ENCODE measurements at regions not wholly inside any gene's neighbourhood (a gene's known extent, or its start where the extent isn't known, plus 50 kb on each side); places are given as distances from the start of the nearest gene placed in this dataset.

DNA sequence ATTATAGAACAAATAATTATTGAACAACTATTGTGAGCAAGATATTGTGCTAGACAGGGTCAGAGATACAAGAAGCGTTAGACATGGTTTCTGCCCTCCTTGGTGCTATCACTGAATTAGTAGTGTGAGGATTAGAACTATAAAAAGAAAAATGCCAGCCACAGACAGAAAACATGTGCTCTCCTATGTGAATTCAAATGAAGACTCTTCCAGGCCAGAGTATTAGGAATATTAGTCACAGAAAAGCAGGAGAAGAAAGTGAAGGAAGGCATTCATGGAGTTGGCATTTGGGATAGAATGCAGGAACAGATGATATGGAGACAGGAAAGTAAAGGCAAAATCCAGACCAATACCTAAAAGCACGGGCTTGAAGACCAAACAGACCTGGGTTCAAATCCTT, 179.6 kb upstream of the TENM3 start:
- H3K4me3 Mint-ChIP-seq = no peak overlapping the region
- no peaks in the 10 kb centered on the region for H3K4me1 Mint-ChIP-seq
- DNase-seq (no peak), ATAC-seq (ENCODE audit: low read depth in 2 of 2) (no peak)
- Histone ChIP-seq H3K4me1 (ENCODE audit: control insufficient read depth, insufficient read depth, low read length, poor library complexity, severe bottlenecking) (no peaks in the 10 kb centered on the region), H3K27me3 (ENCODE audit: control insufficient read depth, insufficient read depth, low read length) (no peaks in the 10 kb centered on the region), H3K27ac (ENCODE audit: insufficient read depth, low read length, poor library complexity, severe bottlenecking) (no peak overlapping the region), H3K9me3 (ENCODE audit: control insufficient read depth in 2 of 2, low read length in 2 of 2) (peaks cover 0 to 1% of the 10 kb centered on the region in 2 experiments), H3K36me3 (ENCODE audit: control insufficient read depth, insufficient read depth, low read length) (no peaks in the 10 kb centered on the region), H3K4me3 (ENCODE audit: low read depth, low read length) (no peak overlapping the region)
- peaks cover 0 to 11% (median 3%) of the 10 kb centered on the region in 7 donors for H3K9me3 Mint-ChIP-seq
- H3K27ac Mint-ChIP-seq = no peak overlapping the region
- no peaks in the 10 kb centered on the region for H3K27me3 Mint-ChIP-seq
- H3K36me3 Mint-ChIP-seq = no peaks in the 10 kb centered on the region

DNA sequence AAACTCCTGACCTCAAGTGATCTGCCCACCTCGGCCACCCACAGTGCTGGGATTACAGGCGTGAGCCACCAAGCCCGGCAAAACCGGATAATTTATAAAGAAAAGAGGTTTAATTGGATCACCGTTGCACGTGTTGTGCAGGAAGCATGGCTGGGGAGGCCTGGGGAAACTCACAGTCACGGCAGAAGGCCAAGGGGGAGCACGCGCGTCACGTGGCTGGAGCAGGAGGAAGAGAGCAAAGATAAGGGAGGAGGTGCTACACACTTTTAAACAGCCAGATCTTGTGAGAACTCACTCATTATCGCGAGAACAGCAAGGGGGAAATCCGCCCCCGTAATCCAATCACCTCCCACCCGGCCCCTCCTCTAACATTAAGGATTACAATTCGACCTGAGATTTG, 177.9 kb upstream of the TENM3 start:
- Histone ChIP-seq H3K27ac (ENCODE audit: insufficient read depth, low read length, poor library complexity, severe bottlenecking) (no peak overlapping the region), H3K36me3 (ENCODE audit: control insufficient read depth, insufficient read depth, low read length) (no peaks in the 10 kb centered on the region), H3K27me3 (ENCODE audit: control insufficient read depth, insufficient read depth, low read length) (no peaks in the 10 kb centered on the region), H3K4me3 (ENCODE audit: low read depth, low read length) (no peak overlapping the region), H3K4me1 (ENCODE audit: control insufficient read depth, insufficient read depth, low read length, poor library complexity, severe bottlenecking) (no peaks in the 10 kb centered on the region), H3K9me3 (ENCODE audit: control insufficient read depth in 2 of 2, low read length in 2 of 2) (peaks cover 0 to 1% of the 10 kb centered on the region in 2 experiments)
- no peaks in the 10 kb centered on the region for H3K27me3 Mint-ChIP-seq
- no peaks in the 10 kb centered on the region for H3K4me1 Mint-ChIP-seq
- no peak overlapping the region for H3K4me3 Mint-ChIP-seq
- DNase-seq (no peak), ATAC-seq (ENCODE audit: low read depth in 2 of 2) (no peak)
- H3K36me3 Mint-ChIP-seq = no peaks in the 10 kb centered on the region
- H3K9me3 Mint-ChIP-seq = peaks cover 0 to 10% (median 3%) of the 10 kb centered on the region in 7 donors
- H3K27ac Mint-ChIP-seq = no peak overlapping the region

DNA sequence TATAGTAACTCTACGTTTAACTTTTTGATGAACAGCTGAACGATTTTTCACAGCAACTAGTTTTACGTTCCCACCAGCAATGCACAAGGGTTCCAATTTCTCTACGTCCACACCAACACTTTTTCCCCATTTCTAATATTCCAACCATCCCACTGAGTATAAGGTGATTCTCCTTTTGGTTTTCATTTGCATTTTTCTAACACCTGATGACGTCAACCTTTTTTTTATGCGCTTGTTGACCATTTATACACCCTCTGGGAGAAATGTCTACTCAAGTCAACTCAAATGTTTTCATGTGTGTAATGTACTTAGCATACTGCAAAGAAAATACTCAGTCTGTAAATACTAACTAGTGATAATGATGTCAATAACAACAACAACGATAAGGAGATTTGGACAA, 177.2 kb upstream of the TENM3 start:
- Histone ChIP-seq H3K4me1 (ENCODE audit: control insufficient read depth, insufficient read depth, low read length, poor library complexity, severe bottlenecking) (no peaks in the 10 kb centered on the region), H3K9me3 (ENCODE audit: control insufficient read depth in 2 of 2, low read length in 2 of 2) (peaks cover 0 to 1% of the 10 kb centered on the region in 2 experiments)
- no peaks in the 10 kb centered on the region for H3K36me3 Mint-ChIP-seq

DNA sequence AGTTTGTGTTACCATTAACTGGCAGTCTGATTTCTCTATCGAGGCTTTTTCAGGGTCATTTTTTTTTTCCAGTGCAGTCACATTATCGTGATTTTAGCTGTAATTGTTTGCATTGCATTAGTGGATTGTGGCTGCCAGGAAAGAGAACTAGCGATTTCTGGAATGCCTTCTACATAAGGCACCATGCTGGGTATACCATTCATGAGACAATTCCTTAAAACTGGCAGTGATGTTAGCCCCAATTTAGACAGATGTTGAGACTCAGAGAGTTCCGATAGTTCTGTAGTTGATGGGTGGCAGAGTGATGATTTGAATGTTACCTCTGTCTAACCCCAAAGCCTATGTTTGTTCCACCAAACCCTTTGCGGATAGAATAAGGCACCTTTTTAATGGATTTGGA, 175.4 kb upstream of the TENM3 start:
- H3K36me3 ChIP-seq (ENCODE audit: control insufficient read depth, insufficient read depth, low read length) = no peaks in the 10 kb centered on the region
- Mint-ChIP-seq H3K27me3 (no peaks in the 10 kb centered on the region), H3K4me3 (no peak overlapping the region), H3K4me1 (no peaks in the 10 kb centered on the region), H3K36me3 (no peaks in the 10 kb centered on the region), H3K9me3 (peaks cover 5 to 14% (median 7%) of the 10 kb centered on the region in 7 donors), H3K27ac (no peak overlapping the region)
- ATAC-seq (ENCODE audit: low read depth in 2 of 2) (no peak), DNase-seq (no peak)
- H3K9me3 ChIP-seq (ENCODE audit: control insufficient read depth in 2 of 2, low read length in 2 of 2) = peaks cover 0 to 1% of the 10 kb centered on the region in 2 experiments
- H3K27me3 ChIP-seq (ENCODE audit: control insufficient read depth, insufficient read depth, low read length) = no peaks in the 10 kb centered on the region
- no peak overlapping the region for H3K4me3 ChIP-seq (ENCODE audit: low read depth, low read length)
- H3K27ac ChIP-seq (ENCODE audit: insufficient read depth, low read length, poor library complexity, severe bottlenecking) = no peak overlapping the region
- no peaks in the 10 kb centered on the region for H3K4me1 ChIP-seq (ENCODE audit: control insufficient read depth, insufficient read depth, low read length, poor library complexity, severe bottlenecking)

More for the DNA sequence above, 177.2 kb upstream of the TENM3 start:
- no peak overlapping the region for H3K27ac Mint-ChIP-seq
- ATAC-seq (ENCODE audit: low read depth in 2 of 2) = no peak
- H3K27ac ChIP-seq (ENCODE audit: insufficient read depth, low read length, poor library complexity, severe bottlenecking) = no peak overlapping the region
- no peaks in the 10 kb centered on the region for H3K27me3 Mint-ChIP-seq
- no peak overlapping the region for H3K4me3 ChIP-seq (ENCODE audit: low read depth, low read length)
- no peak for DNase-seq
- peaks cover 0 to 10% (median 5%) of the 10 kb centered on the region in 7 donors for H3K9me3 Mint-ChIP-seq
- no peaks in the 10 kb centered on the region for H3K27me3 ChIP-seq (ENCODE audit: control insufficient read depth, insufficient read depth, low read length)
- H3K36me3 ChIP-seq (ENCODE audit: control insufficient read depth, insufficient read depth, low read length) = no peaks in the 10 kb centered on the region
- H3K4me3 Mint-ChIP-seq = no peak overlapping the region
- H3K4me1 Mint-ChIP-seq = no peaks in the 10 kb centered on the region

GRCh38 chr4:182068920-182069319, 174.3 kb upstream of the TENM3 start:
- Histone ChIP-seq H3K27me3 (ENCODE audit: control insufficient read depth, insufficient read depth, low read length) (no peaks in the 10 kb centered on the region), H3K36me3 (ENCODE audit: control insufficient read depth, insufficient read depth, low read length) (no peaks in the 10 kb centered on the region), H3K4me1 (ENCODE audit: control insufficient read depth, insufficient read depth, low read length, poor library complexity, severe bottlenecking) (no peaks in the 10 kb centered on the region), H3K27ac (ENCODE audit: insufficient read depth, low read length, poor library complexity, severe bottlenecking) (no peak overlapping the region), H3K4me3 (ENCODE audit: low read depth, low read length) (no peak overlapping the region), H3K9me3 (ENCODE audit: control insufficient read depth in 2 of 2, low read length in 2 of 2) (no peaks in the 10 kb centered on the region)
- H3K27ac Mint-ChIP-seq = no peak overlapping the region
- no peaks in the 10 kb centered on the region for H3K4me1 Mint-ChIP-seq
- H3K9me3 Mint-ChIP-seq = peaks cover 5 to 14% (median 7%) of the 10 kb centered on the region in 7 donors
- no peak for DNase-seq
- no peaks in the 10 kb centered on the region for H3K36me3 Mint-ChIP-seq
- no peaks in the 10 kb centered on the region for H3K27me3 Mint-ChIP-seq
- ATAC-seq (ENCODE audit: low read depth in 2 of 2) = no peak
- no peak overlapping the region for H3K4me3 Mint-ChIP-seq

GRCh38 chr4:182073278-182073677, 169.9 kb upstream of the TENM3 start:
- H3K27me3 ChIP-seq (ENCODE audit: control insufficient read depth, insufficient read depth, low read length) = no peaks in the 10 kb centered on the region
- Mint-ChIP-seq H3K27me3 (no peaks in the 10 kb centered on the region), H3K9me3 (peaks cover 5 to 15% (median 11%) of the 10 kb centered on the region in 7 donors), H3K36me3 (no peaks in the 10 kb centered on the region), H3K4me1 (no peaks in the 10 kb centered on the region), H3K27ac (no peak overlapping the region), H3K4me3 (no peak overlapping the region)
- H3K4me1 ChIP-seq (ENCODE audit: control insufficient read depth, insufficient read depth, low read length, poor library complexity, severe bottlenecking) = no peaks in the 10 kb centered on the region
- no peaks in the 10 kb centered on the region for H3K9me3 ChIP-seq (ENCODE audit: control insufficient read depth in 2 of 2, low read length in 2 of 2)
- ATAC-seq (ENCODE audit: low read depth in 2 of 2) (no peak), DNase-seq (no peak)
- no peak overlapping the region for H3K4me3 ChIP-seq (ENCODE audit: low read depth, low read length)
- no peak overlapping the region for H3K27ac ChIP-seq (ENCODE audit: insufficient read depth, low read length, poor library complexity, severe bottlenecking)
- H3K36me3 ChIP-seq (ENCODE audit: control insufficient read depth, insufficient read depth, low read length) = no peaks in the 10 kb centered on the region

GRCh38 chr4:182074139-182074538, 169.1 kb upstream of the TENM3 start:
- no peak overlapping the region for H3K4me3 Mint-ChIP-seq
- no peaks in the 10 kb centered on the region for H3K4me1 Mint-ChIP-seq
- no peaks in the 10 kb centered on the region for H3K36me3 Mint-ChIP-seq
- no peak overlapping the region for H3K27ac ChIP-seq (ENCODE audit: insufficient read depth, low read length, poor library complexity, severe bottlenecking)
- no peak overlapping the region for H3K27ac Mint-ChIP-seq
- H3K9me3 ChIP-seq (ENCODE audit: control insufficient read depth in 2 of 2, low read length in 2 of 2) = no peaks in the 10 kb centered on the region
- H3K27me3 Mint-ChIP-seq = no peaks in the 10 kb centered on the region
- H3K4me1 ChIP-seq (ENCODE audit: control insufficient read depth, insufficient read depth, low read length, poor library complexity, severe bottlenecking) = no peaks in the 10 kb centered on the region
- H3K4me3 ChIP-seq (ENCODE audit: low read depth, low read length) = no peak overlapping the region
- peaks cover 8 to 17% (median 12%) of the 10 kb centered on the region in 7 donors for H3K9me3 Mint-ChIP-seq
- H3K36me3 ChIP-seq (ENCODE audit: control insufficient read depth, insufficient read depth, low read length) = no peaks in the 10 kb centered on the region
- DNase-seq = no peak
- ATAC-seq (ENCODE audit: low read depth in 2 of 2) = no peak
- no peaks in the 10 kb centered on the region for H3K27me3 ChIP-seq (ENCODE audit: control insufficient read depth, insufficient read depth, low read length)

DNA sequence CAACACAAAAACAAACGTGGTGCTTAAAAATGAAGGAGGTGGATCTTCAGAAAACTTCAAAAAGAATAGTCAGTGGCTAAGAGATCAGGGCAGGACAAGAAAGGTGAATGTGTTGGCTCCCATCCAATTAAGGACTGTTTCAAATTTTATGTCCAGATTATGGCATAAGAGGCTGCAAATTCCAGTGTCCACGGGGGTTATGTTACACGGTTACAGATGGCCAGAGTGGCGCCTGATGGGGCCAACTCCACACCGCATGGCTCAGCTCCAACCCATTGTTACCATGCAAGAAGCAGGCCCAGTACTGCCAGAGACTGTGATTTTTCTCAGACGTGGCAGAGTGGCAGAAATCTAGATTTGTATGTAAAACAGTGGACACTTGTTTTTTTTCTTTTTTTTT, 168.4 kb upstream of the TENM3 start:
- Mint-ChIP-seq H3K36me3 (no peaks in the 10 kb centered on the region), H3K9me3 (peaks cover 8 to 17% (median 12%) of the 10 kb centered on the region in 7 donors), H3K4me1 (no peaks in the 10 kb centered on the region), H3K27ac (no peak overlapping the region), H3K27me3 (no peaks in the 10 kb centered on the region), H3K4me3 (no peak overlapping the region)
- ATAC-seq (ENCODE audit: low read depth in 2 of 2) = no peak
- no peak overlapping the region for H3K27ac ChIP-seq (ENCODE audit: insufficient read depth, low read length, poor library complexity, severe bottlenecking)
- no peaks in the 10 kb centered on the region for H3K36me3 ChIP-seq (ENCODE audit: control insufficient read depth, insufficient read depth, low read length)
- no peak overlapping the region for H3K4me3 ChIP-seq (ENCODE audit: low read depth, low read length)
- no peaks in the 10 kb centered on the region for H3K27me3 ChIP-seq (ENCODE audit: control insufficient read depth, insufficient read depth, low read length)
- no peaks in the 10 kb centered on the region for H3K4me1 ChIP-seq (ENCODE audit: control insufficient read depth, insufficient read depth, low read length, poor library complexity, severe bottlenecking)
- no peaks in the 10 kb centered on the region for H3K9me3 ChIP-seq (ENCODE audit: control insufficient read depth in 2 of 2, low read length in 2 of 2)
- DNase-seq = no peak
